Dedifferentiated amniotic fluid mesenchymal stem cell (primary cell): ENCODE measurements at regions not wholly inside any gene's neighbourhood (a gene's known extent, or its start where the extent isn't known, plus 50 kb on each side); places are given as distances from the start of the nearest gene placed in this dataset.

Experiments
- DNase-seq: peaks from one replicate; pipeline ENCODE4 v3.0.0-alpha.2; 2016; ENCODE audit errors: extremely low spot score

- DNase-seq: peak; percentile 65
These were observed 179.4 kb upstream of the PACRGL start for GRCh38 chr4:20520901-20521300.

GRCh38 chr4:20528508-20528907 is 171.8 kb upstream of the PACRGL start:
- no peak for DNase-seq

GRCh38 chr4:20529691-20530090 is 170.6 kb upstream of the PACRGL start:
- DNase-seq: no peak

- no peak for DNase-seq
These were observed 168.0 kb upstream of the PACRGL start for GRCh38 chr4:20532116-20532790.

- DNase-seq: no peak
These were observed 167.1 kb upstream of the PACRGL start for GRCh38 chr4:20532871-20533870.

GRCh38 chr4:20538905-20539304 is 161.4 kb upstream of the PACRGL start:
- no peak for DNase-seq

- DNase-seq: peak; percentile 44
These were observed 157.1 kb upstream of the PACRGL start for GRCh38 chr4:20543131-20543530.

- DNase-seq: peak; percentile 67
These were observed 155.6 kb upstream of the PACRGL start for GRCh38 chr4:20544645-20545044.

- DNase-seq: no peak
These were observed 148.3 kb upstream of the PACRGL start for GRCh38 chr4:20552004-20552403.

- DNase-seq: no peak
These were observed 146.1 kb upstream of the PACRGL start for GRCh38 chr4:20554134-20554533.

GRCh38 chr4:20565075-20565721 is 135.1 kb upstream of the PACRGL start:
- DNase-seq: peak; percentile 26

GRCh38 chr4:20570981-20571715 is 129.1 kb upstream of the PACRGL start:
- no peak for DNase-seq

- DNase-seq: no peak
These were observed 127.3 kb upstream of the PACRGL start for GRCh38 chr4:20572976-20573375.

- no peak for DNase-seq
These were observed 125.3 kb upstream of the PACRGL start for GRCh38 chr4:20574986-20575385.

- DNase-seq: no peak
These were observed 124.8 kb upstream of the PACRGL start for GRCh38 chr4:20575486-20575885.

- no peak for DNase-seq
These were observed 123.4 kb upstream of the PACRGL start for GRCh38 chr4:20576861-20577260.

GRCh38 chr4:20577702-20578101 is 122.6 kb upstream of the PACRGL start:
- no peak for DNase-seq

- no peak for DNase-seq
These were observed 119.4 kb upstream of the PACRGL start for GRCh38 chr4:20580907-20581306.

- DNase-seq: no peak
These were observed 110.8 kb upstream of the PACRGL start for GRCh38 chr4:20589436-20589835.

- no peak for DNase-seq
These were observed 109.4 kb upstream of the PACRGL start for GRCh38 chr4:20590849-20591248.

- no peak for DNase-seq
These were observed 108.7 kb upstream of the PACRGL start for GRCh38 chr4:20591571-20591970.

GRCh38 chr4:20592013-20592412 is 108.2 kb upstream of the PACRGL start:
- DNase-seq: no peak
